ENCODE measurements at regions not wholly inside any gene's neighbourhood (a gene's known extent, or its start where the extent isn't known, plus 50 kb on each side); places are given as distances from the start of the nearest gene placed in this dataset.
"Not testable (repeated sequence)": the region's sequence is repeated elsewhere in the genome, so short reads cannot be mapped to it uniquely, and the experiment has no call there.

GRCh38 chr13:50277906-50278305 is 262.7 kb downstream of the KCNRG start:
- no peak for DNase-seq

- DNase-seq: no peak
These were observed 265.2 kb downstream of the KCNRG start for GRCh38 chr13:50280441-50280937.

GRCh38 chr13:50282016-50282415 is 266.8 kb downstream of the KCNRG start:
- DNase-seq: no peak

GRCh38 chr13:50283017-50283416 is 267.8 kb downstream of the KCNRG start:
- DNase-seq: no peak

- DNase-seq: no peak
These were observed 269.3 kb downstream of the KCNRG start for GRCh38 chr13:50284540-50284939.

DNA sequence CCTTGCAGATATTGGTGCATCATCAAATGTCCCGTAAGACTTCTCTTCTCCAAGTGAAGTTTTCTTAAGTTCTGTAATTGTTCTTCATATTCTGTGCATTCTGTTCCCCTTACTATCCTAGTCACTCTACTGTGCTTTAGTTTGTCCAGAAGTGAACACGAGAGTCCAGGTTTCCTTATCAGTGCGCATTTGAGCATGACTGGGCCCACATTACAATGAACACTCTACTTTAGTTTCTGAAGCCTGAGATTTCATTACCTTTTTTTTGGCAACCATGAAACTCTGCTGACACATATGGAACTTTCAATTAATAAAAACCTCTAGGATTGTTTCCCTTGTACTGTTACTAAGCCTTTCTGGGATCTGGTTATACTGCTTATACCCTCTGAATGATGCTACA is 270.0 kb downstream of the KCNRG start:
- DNase-seq: no peak

GRCh38 chr13:50286324-50286723 is 271.1 kb downstream of the KCNRG start:
- DNase-seq: no peak

DNA sequence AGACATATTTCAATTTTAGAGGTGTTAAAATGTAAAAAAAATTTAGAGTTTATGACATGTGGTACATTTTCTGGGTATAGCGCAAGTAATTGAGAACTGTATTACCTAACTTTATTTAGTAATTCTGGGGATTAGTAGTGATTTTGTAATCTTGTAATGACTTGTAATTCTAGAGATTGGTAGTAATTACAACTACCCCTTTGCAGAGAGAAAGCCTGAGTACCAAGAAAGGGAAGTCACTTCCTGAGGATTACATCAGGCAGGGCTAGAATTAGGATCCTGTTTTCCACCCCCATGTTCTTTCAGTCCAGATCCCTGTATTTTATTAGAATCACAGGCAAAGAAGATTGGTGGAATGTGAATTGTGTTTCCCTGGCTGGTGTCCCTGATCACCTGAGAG is 274.9 kb downstream of the KCNRG start:
- DNase-seq: no peak

DNA sequence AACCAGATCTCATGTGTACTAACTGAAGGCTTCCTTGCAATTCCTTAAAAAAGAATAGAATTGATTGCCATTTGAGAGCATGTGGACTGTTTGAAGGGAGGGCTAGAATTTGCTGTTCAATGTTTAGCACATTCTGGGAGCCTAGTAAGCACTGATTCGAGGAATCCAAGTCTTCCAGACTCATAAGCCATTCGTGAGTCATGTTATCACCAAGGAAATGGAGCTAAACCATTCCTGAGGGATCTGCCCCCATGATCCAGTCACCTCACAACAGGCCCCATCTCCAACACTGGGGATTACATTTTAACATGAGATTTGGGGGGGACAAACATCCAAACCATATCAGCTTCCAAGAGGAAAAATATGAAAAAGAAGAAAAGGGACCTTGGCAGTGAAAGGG is 276.4 kb downstream of the KCNRG start:
- DNase-seq: no peak

GRCh38 chr13:50292081-50292480 is 276.8 kb downstream of the KCNRG start:
- DNase-seq: no peak

- DNase-seq: not testable (repeated sequence)
These were observed 279.2 kb downstream of the KCNRG start for GRCh38 chr13:50294425-50294824.

DNA sequence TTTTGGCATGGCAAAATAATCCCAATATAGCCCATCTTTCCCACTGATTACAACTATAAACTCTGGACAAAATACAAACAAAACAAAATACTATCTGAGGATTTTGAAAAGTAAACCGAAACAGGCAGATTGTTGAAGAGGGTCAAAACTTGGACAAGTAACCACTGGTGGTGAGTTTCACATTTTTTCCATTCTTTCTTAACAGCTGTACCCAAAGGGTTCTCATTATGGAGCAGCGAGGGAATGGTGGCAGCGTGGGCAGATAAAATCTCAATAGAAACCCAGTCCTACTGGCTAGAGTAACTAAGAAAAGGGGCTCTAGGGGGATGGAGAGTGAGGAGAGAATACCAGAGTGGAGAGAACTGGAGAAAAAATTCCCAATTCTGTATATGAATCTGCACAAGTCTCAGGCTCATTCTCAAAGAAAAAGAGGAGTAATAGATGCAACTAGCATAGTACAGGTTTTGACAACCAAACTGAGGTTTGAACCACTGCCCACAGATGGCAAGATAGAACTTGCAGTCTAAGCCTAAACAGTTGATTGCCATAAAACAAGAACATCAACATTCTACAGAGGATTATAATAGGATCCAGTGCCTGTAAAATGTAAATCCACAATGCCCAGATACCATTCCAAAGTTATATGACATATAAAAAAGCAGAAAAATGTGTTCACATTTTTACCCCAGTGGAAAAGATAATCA is 284.5 kb downstream of the KCNRG start:
- DNase-seq: no peak

DNA sequence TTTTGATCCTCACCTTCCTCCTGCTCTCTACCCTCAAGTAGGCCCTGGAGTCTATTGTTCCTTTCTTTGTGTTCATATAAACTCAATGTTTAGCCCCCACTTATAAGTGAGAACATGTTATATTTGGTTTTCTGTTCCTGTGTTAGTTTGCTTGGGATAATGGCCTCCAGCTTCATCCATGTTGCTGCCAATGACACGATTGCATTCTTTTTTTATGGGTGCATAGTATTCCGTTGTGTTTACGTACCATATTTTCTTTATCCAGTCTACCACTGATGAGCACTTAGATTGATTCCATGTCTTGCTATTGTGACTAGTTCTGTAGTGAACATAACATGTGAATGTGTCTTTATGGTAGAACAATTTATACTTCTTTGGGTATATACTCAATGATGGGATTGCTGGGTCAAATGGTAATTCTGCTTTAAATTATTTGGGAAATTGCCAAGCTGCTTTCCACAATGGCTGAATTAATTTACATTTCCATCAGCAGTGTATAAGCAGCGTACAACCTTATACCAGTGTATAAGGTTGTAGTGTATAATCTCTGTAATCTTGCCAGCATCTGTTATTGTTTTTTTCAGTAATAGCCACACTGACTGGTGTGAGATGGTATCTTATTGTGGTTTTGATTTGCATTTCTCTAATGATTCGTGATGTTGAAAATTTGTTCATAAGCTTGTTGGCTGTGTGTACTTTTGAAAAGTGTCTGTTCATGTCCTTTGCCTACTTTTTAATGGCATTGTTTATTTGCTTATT is 288.9 kb downstream of the KCNRG start:
- no peak for DNase-seq

DNA sequence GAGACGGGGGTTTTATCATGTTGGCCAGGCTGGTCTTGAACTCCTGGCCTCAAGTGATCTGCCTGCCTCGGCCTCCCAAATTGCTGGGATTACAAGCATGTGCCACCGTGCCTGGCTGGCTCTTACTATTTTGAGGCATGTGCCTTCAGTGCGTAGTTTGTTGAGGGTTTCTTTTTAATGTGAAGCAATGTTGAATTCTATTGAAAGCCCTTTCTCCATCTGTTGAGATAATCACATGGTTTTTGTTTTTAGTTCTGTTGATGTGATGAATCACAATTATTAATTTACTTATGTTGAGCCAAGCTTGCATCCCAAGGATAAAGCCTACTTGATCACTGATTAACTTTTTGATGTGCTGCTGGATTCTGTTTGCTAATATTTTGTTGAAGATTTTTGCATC is 290.9 kb downstream of the KCNRG start:
- no peak for DNase-seq

DNA sequence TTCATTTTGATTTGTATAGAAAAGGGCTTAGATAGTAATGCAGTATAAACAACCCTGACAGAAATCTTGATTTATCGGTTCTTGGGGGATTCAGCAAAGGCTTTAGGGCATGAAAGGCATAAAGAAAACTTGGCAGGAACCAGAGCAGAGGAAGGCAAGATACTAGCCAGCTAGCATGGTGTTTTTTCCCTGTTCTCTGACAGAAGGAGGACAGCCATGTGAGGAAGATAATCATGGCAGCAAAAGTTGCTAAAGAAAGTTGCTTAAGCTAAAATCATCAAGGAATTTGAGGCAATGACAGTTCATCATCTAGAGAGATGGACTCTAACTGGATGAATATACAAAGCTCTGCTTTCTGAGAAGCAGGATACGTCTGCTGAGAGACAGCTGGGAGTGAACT is 294.1 kb downstream of the KCNRG start:
- DNase-seq: no peak

GRCh38 chr13:50309882-50310594 is 294.8 kb downstream of the KCNRG start:
- no peak for DNase-seq

GRCh38 chr13:50310734-50311133 is 295.5 kb downstream of the KCNRG start:
- no peak for DNase-seq

- no peak for DNase-seq
These were observed 303.6 kb downstream of the KCNRG start for GRCh38 chr13:50318887-50319286.

GRCh38 chr13:50319635-50320255 is 304.5 kb downstream of the KCNRG start:
- DNase-seq: no peak

DNA sequence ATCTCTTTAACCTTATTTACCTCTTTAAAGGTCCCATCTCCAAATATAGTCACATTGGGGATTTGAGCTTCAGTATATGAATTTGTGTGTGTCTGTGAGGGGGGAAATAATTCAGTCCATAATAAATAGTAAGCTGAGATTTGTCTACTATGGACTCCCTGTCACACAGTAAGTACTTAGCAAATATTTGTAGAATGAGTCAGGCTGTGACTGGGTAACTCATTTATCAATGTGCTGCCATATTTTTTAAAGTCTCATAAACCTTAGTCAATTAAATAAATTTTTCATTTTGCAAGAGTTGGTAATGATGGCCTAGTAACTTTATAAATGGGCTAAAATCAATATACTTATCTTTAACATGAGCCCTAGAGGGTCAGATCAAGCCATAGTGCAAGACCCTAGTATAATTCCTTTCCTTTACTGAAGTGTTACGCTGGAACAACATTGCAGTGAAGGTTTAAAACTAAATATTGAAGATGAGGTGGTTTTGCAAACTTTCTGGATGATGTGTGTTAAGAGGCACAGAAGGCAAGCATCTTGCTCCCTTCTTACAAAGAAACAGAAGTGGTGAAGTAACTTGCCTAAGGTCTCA is 305.1 kb downstream of the KCNRG start:
- DNase-seq: no peak

GRCh38 chr13:50322006-50322405 is 306.8 kb downstream of the KCNRG start:
- no peak for DNase-seq

DNA sequence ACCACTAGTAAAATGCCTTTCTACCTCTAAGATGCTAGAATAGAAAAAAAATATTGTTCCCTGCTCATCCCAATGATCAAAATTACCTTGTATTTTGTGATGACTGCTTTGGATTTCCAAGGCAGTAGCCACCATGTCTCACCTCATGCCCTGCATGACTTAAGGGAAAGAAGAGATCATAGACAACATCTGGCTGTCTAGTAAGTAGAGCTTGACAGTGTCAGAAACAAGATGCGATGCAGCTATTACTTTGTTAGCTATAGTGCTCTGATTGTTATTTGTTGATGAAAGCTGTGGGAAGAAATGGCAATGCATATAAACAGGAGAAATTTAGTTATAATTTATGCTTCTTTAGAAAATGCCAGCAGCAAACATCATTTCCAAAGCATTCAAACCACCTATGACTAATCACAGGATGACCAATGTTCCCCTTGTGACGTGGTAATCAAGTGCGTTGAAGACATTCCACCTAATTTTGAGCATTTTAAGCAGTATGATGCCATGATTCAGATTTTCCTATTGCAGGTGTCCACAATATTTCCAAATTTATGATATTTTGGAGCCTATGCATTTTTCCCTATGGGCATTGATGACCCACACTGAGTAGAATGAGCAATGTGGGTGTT is 308.3 kb downstream of the KCNRG start:
- no peak for DNase-seq
